Stimulated activated CD4-positive, alpha-beta T cell treated with anti-CD3 and anti-CD28 coated beads, Interleukin-2, amount 100 ng/mL, for 24 hours (primary cell): ENCODE measurements at regions not wholly inside any gene's neighbourhood (a gene's known extent, or its start where the extent isn't known, plus 50 kb on each side); places are given as distances from the start of the nearest gene placed in this dataset.
"Not testable (repeated sequence)": the region's sequence is repeated elsewhere in the genome, so short reads cannot be mapped to it uniquely, and the experiment has no call there.

Experiments
- DNase-seq, 2 donors: peaks; one replicate each; pipeline ENCODE4 v3.0.0-alpha.2; 2020

GRCh38 chr2:181737302-181737701, 57.0 kb upstream of the NEUROD1 start:
- not testable (repeated sequence) for DNase-seq

DNA sequence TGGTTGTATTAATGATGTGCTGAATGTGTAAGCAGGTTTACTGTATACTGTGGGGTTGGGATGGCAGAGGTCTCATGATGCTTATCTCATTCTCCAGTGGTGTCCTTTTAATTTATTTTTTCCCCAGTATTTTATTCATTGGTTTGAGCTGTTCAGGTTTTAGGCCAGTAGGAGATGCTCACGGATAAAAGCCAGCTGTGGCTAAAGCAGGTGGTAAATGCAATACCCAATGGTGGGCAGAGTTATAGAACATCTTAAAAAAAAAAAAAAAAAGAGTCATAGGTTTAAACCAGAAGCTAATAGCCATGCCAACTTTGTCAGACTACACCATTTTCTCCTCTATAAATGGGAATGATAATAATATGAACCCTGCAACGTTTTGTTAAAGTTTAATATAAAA, 57.8 kb upstream of the NEUROD1 start:
- DNase-seq, result no peak

- no peak for DNase-seq
Measured at GRCh38 chr2:181738563-181738962, 58.2 kb upstream of the NEUROD1 start.

DNA sequence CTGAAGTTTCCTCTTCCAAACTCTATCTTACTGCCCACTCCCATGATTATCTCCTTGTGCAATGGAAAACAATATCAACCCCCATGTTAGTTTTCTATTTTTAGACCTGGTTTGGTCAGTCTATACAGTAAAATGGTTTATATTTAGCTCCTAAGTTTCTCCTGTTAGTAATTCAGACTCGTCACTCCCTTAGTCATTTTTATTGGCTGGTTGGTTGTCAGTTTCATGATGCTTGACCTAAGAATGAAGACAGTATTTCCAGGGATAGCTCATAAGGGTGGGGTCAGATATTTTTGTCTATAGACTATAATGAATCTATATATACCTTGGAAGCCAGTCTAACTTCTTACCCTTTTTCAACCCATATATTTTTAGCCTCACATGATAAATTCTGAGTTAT, 61.4 kb upstream of the NEUROD1 start:
- DNase-seq, result no peak

GRCh38 chr2:181742361-181742760, 62.0 kb upstream of the NEUROD1 start:
- DNase-seq, result no peak

GRCh38 chr2:181742922-181743722, 62.8 kb upstream of the NEUROD1 start:
- DNase-seq, result peak; percentile 12 to 34

GRCh38 chr2:181743723-181744031, 63.4 kb upstream of the NEUROD1 start:
- no peak for DNase-seq

GRCh38 chr2:181745796-181746540, 65.7 kb upstream of the NEUROD1 start:
- DNase-seq, result no peak

DNA sequence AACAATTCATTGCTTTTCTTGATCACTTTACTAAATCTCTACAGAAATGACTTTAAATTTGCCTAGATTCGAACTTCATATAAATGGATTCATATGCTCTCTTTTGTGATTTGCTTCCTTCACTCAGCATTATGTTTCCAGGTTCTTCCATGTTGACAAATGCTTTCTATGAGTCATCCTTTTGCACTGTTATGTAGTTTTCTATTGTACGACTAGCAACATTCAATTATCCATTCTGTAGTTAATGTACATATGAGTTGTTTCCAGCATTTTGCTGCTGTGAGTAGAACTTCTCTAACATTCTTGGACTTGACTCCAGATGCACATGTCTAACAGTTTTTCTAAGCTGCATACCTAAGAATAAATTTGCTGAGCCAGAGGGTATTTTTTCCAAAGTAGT, 66.5 kb upstream of the NEUROD1 start:
- DNase-seq, result no peak

DNA sequence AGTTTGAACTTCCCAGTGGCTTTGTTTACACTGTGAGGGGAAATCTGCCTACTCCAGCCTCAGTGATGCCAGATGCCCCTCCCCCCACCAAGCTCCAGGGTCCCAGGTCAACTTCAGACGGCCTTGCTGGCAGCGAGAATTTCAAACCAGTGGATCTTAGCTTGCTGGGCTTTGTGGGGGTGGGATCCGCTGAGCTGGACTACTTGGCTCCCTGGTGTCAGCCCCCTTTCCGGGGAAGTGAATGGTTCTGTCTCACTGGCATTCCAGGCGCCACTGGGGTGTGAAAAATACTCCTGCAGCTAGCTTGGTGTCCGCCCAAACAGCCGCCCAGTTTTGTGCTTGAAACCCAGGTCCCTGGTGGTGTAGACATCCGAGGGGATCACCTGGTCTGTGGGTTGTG, 70.0 kb upstream of the NEUROD1 start:
- DNase-seq, result no peak

DNA sequence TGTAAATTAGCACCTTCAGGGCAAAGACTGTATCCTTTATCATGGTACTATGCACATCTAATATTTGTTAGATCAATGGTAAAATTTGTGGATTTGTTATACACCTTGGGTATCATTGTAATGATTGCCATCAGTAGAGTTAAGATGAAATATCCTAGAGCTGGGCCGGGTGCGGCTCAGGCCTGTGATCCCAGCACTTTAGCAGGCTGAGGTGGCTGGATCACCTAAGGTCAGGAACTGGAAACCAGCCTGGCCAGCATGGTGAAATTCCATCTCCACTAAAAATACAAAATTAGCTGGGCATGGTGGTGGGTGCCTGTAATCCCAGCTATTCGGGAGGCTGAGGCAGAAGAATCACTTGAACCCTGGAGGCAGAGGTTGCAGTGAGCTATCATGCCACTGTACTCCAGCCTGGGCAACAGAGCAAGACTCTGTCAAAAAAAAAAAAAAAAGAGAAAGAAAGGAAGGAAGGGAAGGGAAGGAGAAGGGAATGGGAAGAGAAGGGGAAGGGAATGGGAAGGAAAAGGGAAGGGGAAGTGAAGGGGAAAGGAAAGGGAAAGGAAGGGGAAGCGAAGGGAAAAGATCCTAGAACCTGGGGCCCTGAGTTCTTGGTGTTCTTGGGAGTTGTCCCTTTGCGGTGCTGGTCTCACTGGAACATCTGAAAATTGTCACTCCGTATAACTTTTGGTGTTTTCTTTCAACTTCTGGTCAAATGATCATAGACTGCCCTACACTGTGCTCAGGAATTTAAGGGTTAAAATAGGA, 71.1 kb upstream of the NEUROD1 start:
- no peak for DNase-seq

DNA sequence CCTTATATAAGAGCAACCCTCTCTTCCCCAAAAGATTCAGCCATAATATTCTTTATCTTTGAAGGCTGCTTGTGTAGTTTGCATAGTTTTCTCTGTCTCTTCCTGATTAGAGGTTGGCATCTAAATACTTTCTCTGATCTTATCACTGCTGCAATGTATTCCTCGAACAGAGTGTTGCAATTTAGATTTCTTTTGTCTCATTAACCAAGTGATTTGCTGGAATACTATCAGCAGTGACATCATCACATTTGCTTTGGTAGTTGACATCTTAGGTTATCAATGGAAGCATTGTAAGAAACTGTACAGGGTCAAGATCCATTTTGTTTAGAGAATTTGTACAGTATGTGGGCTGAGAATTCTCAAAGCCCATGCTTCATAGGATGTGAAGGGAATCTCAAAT, 72.0 kb upstream of the NEUROD1 start:
- no peak for DNase-seq

- DNase-seq, result no peak
Measured at GRCh38 chr2:181753686-181754085, 73.4 kb upstream of the NEUROD1 start.

DNA sequence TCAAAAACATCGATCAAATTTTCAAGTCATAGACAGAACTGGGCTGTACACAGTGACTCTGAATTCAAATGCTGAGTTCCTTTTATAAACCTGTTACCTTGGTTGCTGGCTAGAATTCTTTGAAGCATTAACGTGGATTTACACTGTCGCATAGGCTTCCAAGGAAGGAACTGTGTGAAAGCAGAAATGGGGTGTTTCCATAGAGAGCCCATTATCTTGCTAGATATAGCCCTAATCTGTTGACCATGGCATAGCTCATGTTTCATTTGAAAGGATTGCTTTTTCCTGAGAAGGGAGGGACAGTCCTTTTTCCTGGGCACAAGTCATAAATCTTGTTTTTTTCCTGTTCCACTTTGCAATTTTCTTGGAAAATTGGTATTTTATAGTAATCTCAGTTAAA, 73.8 kb upstream of the NEUROD1 start:
- no peak for DNase-seq

DNA sequence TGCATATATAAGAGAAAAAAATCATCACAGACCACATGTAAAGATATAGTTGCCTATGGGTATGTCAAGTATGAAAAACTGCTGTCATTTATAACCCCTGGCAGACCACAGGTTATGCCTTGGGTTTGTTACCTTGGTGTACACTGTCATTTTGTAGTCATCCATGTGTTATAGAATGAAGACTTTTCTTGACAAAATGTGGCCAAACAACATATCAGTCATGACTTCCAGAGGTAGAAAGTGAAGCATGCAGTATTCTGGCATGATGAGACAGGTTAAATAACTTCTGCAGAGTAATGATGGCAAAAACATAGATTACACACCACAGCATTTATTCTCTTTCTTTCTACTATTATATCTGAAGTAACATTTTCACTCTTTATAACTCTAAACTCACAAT, 74.9 kb upstream of the NEUROD1 start:
- DNase-seq, result no peak

DNA sequence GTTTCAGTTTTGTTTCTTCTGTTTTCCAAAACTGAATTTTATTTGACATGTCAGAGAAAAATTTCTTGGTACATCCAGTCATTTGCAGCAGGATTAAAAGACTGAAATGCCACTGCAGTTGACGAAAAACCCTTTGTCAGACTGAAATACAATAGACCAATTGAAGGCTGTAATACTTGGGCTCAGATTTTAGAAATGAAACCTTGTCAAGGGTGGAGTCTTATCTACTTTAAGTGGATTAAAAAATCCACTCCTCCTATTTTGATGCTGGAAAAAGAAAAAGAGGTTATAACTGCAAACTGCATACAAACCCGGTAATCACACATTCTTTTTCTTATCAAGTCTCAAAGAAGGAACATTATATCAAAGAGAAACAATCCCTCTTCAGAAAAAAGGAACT, 80.2 kb upstream of the NEUROD1 start:
- DNase-seq, result no peak

DNA sequence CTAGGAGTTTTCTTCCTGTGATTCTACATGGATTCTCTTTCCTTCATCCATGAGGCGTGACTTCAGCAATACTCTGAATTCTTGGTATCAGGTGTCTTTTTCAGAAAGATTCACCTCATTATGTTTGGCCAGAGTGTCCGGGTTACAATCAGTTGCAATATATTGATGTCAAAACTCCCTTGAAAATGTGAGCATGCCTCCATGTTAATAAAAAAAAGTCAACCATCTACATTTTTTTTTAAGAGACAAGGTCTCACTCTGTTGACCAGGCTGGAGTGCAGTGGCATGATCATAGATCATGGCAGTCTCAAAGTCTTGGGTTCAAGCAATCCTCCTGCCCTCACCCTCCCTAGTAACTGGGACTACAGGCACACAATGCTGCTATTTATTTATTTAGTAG, 80.9 kb upstream of the NEUROD1 start:
- DNase-seq, result no peak

DNA sequence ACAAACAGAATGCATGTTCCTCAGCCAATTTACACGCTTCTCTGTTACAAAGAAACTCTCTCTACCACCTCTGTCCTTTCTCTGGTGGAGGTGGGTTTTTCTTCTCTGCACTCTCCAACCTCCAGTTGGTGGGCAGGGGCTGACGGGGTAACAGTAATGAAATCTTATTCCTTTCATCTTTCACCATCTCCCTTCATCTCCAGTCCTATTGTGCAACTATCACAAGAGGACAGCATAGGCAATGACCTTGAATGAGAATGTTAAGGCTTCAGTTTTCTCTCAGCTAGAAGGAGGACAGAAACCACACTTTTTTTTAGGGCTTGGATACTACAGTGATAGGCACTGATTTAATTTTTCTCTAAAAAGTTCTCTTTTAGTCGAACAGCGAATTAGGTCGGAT, 81.7 kb upstream of the NEUROD1 start:
- DNase-seq, result no peak

DNA sequence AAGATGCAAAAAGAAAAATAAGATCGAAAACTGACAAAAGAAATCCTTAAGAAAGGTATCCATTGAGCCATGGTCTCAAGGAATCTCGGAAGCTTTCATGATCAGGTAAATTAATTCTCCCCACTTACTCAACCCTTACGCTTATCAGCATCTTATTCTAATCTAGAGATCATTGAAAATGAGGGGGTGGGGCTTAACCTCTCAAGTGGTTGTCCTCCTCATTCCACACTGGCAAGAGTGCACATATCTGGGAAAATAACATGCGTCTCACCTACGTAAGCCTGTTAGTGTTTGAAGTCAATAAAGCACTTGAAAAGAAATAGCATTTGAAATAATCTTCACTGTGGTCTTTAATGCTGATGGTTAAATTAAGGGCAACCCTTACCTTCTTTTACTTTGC, 82.5 kb upstream of the NEUROD1 start:
- no peak for DNase-seq

GRCh38 chr2:181763423-181763822, 83.1 kb upstream of the NEUROD1 start:
- no peak for DNase-seq

DNA sequence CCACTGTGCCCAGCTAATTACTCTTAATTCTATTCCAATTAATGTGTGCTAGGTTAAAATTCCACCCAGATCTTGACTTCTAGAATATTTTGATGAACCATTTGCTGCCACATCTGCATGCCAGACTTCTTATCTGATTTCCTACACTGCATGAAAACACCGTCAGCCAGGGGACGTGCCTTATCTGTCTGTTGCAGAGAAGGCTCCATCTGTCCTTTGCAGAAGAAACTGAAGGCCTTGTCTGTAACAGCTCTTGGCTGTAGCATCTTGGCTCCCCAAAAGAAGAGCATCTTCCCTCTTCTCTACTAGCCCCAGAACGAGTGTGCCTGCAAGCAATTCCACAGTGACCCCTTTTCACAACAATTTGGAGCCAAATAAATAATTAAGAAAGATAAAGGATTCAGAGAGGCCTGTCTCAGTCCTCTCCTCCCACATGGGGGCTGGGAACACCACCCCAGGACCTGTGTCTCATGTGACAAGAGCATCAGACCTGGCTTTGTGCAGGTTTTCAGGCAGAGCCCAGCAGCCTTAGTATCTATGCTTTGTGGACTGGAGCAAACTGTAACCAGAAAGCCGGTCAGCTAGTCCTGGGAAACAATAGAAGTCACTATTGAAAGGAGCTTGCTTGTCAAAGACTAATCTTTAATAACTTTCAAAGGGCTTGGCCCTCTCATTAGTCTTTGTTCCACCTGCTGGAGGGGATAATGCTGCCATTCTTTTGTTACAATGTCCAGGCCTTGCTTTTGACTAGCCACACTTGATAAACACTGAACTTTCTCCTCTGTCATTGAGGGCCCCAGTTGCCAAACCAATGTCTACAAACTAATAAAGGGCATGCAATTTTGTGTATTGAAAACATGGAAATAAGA, 84.0 kb upstream of the NEUROD1 start:
- DNase-seq, result no peak

DNA sequence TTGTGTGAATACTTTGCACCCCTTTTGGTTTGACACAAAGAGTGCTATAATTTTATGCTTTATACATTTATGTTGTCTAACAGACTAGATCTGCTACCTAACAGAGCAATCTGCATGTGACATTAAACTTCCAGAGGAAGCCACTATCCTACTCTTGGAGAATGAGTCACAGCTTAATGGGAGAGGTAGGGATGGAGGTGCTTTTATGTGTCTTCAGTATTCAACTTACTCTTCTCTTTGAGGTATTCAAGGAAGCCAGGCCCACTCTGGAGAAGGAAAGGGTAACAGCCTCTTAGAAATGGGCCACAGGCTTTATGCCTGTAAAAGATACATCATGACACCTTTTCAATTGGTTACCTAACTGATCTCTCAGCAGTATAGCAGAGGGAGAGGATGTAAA, 85.8 kb upstream of the NEUROD1 start:
- no peak for DNase-seq

- no peak for DNase-seq
Measured at GRCh38 chr2:181770150-181770549, 89.8 kb upstream of the NEUROD1 start.
